ENCODE measurements at regions not wholly inside any gene's neighbourhood (a gene's known extent, or its start where the extent isn't known, plus 50 kb on each side); places are given as distances from the start of the nearest gene placed in this dataset.

DNA sequence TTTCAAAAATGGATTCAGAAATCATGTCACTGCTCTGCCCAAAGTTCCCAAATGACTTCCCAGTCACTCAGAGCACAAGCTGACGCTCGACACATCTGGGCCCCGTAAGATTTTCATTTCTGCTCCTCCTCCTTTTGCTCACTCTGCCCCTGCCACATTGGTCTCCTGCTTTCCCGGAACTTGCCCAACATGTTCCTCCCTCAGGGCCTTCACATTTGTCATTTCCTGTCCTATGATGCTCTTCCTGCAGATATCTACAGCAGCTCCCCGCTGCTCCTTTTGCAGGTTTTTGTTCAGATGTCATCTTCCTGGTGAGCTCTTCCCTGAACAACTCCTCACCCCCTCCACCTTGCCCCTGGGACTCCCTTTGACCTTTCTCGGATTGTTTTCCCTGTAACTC lies 58.5 kb upstream of the IVNS1ABP start:
- TF ChIP-seq, protein P1, sequence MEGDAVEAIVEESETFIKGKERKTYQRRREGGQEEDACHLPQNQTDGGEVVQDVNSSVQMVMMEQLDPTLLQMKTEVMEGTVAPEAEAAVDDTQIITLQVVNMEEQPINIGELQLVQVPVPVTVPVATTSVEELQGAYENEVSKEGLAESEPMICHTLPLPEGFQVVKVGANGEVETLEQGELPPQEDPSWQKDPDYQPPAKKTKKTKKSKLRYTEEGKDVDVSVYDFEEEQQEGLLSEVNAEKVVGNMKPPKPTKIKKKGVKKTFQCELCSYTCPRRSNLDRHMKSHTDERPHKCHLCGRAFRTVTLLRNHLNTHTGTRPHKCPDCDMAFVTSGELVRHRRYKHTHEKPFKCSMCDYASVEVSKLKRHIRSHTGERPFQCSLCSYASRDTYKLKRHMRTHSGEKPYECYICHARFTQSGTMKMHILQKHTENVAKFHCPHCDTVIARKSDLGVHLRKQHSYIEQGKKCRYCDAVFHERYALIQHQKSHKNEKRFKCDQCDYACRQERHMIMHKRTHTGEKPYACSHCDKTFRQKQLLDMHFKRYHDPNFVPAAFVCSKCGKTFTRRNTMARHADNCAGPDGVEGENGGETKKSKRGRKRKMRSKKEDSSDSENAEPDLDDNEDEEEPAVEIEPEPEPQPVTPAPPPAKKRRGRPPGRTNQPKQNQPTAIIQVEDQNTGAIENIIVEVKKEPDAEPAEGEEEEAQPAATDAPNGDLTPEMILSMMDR (IDR thresholded peaks at IDR 0.05), result no peak
- TF ChIP-seq RCOR1 (IDR thresholded peaks at IDR 0.05; ENCODE audit: low read length), result no peak
- no peak for TF ChIP-seq POLR2AphosphoS5 (IDR thresholded peaks at IDR 0.05; ENCODE audit: low read depth, low read length)
- no peak for TF ChIP-seq SIN3A (IDR thresholded peaks at IDR 0.05; ENCODE audit: borderline replicate concordance, low read depth, low read length)
